D721Med (cell line): ENCODE measurements at regions not wholly inside any gene's neighbourhood (a gene's known extent, or its start where the extent isn't known, plus 50 kb on each side); places are given as distances from the start of the nearest gene placed in this dataset.

Experiments used
- DNase-seq: peaks from one replicate; pipeline ENCODE4 v3.0.0; 2011; ENCODE audit warnings: low spot score; ENCODE audit not compliant: insufficient read length
- FAIRE-seq: peaks from 2 replicates; lab custom pipeline; 2011; peaks lifted over from hg19 to GRCh38; lab: Jason Lieb, UNC
- CTCF ChIP-seq: IDR thresholded peaks from 2 replicates; pipeline ENCODE4 v1.5.1; 2012; ENCODE audit warnings: mild to moderate bottlenecking, control low read depth; ENCODE audit not compliant: insufficient read depth; ENCODE audit errors: missing control alignments

GRCh38 chr4:32477518-32477917 lies 1757.3 kb downstream of the PCDH7 start:
- TF ChIP-seq CTCF = no peak
- DNase-seq (no peak), FAIRE-seq (no peak)

- DNase-seq (no peak), FAIRE-seq (no peak)
- no peak for TF ChIP-seq CTCF
Observed at GRCh38 chr4:32485956-32486355, 1765.8 kb downstream of the PCDH7 start.

- no peak for TF ChIP-seq CTCF
- DNase-seq = no peak
- FAIRE-seq = no peak
Observed at GRCh38 chr4:32488690-32489089, 1768.5 kb downstream of the PCDH7 start.

GRCh38 chr4:32499171-32499570 lies 1779.0 kb downstream of the PCDH7 start:
- no peak for TF ChIP-seq CTCF
- DNase-seq (no peak), FAIRE-seq (no peak)

GRCh38 chr4:32503241-32503640 lies 1783.1 kb downstream of the PCDH7 start:
- TF ChIP-seq CTCF = no peak
- DNase-seq = no peak
- FAIRE-seq = no peak

GRCh38 chr4:32506067-32506466 lies 1785.9 kb downstream of the PCDH7 start:
- TF ChIP-seq CTCF = no peak
- FAIRE-seq = no peak
- DNase-seq = no peak

GRCh38 chr4:32519060-32519459 lies 1798.9 kb downstream of the PCDH7 start:
- TF ChIP-seq CTCF = no peak
- DNase-seq (no peak), FAIRE-seq (no peak)
